ENCODE measurements at regions not wholly inside any gene's neighbourhood (a gene's known extent, or its start where the extent isn't known, plus 50 kb on each side); places are given as distances from the start of the nearest gene placed in this dataset.

GRCh38 chr12:46461459-46461858 is 88.9 kb upstream of the SLC38A2 start:
- no peak for DNase-seq

DNA sequence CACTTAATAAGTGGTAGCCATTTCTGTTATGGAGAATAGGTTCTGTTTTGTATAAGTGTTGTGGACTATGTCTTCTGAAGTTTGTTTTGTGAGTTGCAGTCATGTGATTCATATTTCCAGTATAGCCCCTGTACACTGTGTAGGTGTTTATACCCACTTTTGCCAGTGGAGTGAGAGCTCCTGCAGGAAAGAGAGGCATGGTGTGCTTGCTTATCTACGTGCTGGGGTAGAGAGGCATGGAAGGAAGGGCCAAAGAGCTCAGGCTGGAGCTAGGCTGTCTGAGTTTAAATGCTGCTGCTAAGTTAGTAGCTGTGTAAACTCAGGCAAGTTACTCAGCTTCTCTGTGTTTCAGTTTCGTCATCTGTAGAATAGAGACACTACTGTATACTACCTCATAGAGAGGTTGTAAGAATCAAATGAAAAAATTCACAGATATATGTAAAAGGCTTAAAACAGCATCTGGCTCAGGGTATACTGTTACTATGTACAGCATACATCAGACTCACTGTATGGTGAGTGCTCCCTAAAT is 88.2 kb upstream of the SLC38A2 start:
- no peak for DNase-seq

GRCh38 chr12:46459861-46460545 is 87.4 kb upstream of the SLC38A2 start:
- DNase-seq, result no peak

DNA sequence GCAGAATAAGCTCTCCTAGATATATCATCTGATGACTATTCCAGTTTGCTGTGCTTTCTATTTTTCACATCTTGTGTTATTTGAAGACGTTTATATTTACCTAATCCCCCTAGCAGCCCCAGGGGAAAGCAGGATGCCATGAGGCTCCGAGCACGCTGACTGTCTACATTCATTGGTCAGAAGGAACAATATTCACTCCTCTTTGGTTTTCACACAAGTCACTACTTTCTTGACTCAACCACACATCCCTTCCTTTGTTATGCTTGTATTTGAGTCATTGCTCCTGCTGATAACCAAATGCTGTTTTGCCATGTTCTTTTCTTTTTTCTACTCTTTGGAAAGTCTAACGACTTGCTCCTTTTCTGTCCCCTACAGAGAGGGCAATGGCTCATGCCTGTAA is 86.5 kb upstream of the SLC38A2 start:
- peak; percentile 88 for DNase-seq

- no peak for DNase-seq
These were observed 86.0 kb upstream of the SLC38A2 start for GRCh38 chr12:46458500-46459102.

GRCh38 chr12:46457958-46458357 is 85.4 kb upstream of the SLC38A2 start:
- DNase-seq, result no peak

DNA sequence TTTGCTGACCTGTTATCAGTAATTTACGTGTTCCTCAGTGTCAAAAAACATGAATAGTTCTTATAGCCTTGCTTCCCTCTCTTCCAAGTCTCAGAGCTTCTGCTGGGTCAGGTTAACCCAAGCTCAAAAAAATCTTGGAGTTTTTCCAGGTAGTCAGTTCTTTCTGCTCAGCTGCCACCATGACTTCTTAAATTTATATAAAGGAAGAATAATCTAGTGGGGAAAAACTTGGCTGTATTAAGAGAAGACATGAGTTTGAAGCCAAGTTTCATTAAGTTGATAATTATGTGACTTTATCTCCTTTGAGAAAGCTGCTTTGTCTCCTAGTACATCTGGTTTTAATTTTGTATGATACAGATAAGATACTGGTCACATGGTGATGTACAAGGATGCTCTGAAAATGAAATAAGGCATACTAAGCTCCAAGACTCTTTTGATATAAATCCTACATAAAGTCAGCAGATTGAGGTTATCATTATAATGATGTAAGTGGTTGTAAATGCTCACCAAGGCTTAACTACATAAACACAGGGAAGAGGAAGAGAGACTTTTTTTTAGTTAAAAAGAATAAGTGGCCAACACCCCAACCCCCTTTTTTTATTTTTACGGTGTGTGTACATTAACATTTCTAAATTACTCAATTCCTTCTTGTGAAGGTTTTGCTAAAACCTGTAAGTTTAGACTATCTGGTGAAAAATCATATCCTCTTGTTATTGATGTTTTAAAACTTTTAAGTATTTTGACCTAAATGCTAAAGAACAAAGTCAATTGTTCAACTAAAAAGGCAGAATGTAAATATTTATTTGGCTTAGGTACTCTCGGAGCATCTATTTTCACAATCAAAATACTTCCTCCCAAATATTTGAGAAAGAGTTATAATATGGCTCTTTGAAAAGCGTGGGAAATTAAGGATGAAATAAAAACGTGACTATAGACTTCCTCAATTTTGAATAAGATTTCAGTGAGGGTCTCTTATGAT is 84.1 kb upstream of the SLC38A2 start:
- DNase-seq, result peak; percentile 62

DNA sequence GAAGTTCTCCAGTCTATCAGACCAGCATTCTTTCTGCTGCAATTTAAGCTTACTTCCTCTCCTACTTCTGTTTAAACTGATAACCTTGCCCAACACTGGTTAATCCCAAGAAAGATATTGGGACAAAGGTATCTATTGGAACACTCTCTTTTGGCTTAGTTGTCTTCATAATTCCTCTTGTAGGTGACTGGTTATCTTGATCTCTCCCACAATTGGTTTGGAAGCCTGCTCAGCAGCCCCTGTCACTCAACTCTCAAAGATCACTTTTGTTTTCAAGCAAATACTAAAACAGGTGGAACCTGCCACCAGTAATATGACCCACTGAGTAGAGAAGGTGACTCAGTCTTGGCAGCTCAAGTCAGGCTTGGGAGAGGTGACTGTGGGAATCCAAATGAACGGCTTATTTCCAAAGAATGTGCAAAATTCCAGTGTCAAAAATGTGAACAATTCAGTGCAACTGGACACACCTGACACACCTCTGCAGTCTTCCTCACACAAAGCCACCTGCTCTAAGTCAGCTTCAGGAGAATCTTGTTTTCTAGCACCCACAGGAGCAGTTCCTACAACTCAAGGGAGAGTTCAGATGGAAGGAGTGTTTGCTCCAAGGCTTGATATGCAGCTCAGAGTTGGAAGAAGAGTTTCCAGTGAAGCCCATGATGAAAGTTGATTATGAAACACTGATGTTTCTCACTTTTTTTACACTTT is 83.2 kb upstream of the SLC38A2 start:
- no peak for DNase-seq

GRCh38 chr12:46454981-46455380 is 82.4 kb upstream of the SLC38A2 start:
- DNase-seq, result no peak

GRCh38 chr12:46453428-46453827 is 80.9 kb upstream of the SLC38A2 start:
- no peak for DNase-seq

DNA sequence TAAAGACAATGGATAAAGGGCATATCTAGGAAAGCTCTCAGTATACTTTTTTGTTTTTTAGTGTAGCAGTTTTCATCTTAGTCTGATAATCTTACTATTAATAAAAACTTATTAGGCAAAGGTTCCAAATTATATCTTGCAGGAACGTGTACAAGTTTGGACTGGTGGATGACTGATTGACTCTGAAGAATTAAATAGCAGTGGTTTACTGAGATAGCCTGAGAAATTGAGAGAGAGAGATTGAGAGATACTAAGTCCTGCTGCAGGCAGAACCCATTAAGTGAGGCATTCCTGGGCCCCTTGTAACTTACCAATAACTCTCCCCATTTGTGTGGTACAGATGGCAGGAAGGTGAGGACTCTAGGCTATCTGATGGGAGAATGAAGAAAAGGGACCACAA is 80.2 kb upstream of the SLC38A2 start:
- DNase-seq, result no peak

- DNase-seq, result peak; percentile 52
These were observed 79.6 kb upstream of the SLC38A2 start for GRCh38 chr12:46452061-46452615.

- no peak for DNase-seq
These were observed 78.9 kb upstream of the SLC38A2 start for GRCh38 chr12:46451276-46452021.

GRCh38 chr12:46450279-46450748 is 77.7 kb upstream of the SLC38A2 start:
- DNase-seq, result no peak

DNA sequence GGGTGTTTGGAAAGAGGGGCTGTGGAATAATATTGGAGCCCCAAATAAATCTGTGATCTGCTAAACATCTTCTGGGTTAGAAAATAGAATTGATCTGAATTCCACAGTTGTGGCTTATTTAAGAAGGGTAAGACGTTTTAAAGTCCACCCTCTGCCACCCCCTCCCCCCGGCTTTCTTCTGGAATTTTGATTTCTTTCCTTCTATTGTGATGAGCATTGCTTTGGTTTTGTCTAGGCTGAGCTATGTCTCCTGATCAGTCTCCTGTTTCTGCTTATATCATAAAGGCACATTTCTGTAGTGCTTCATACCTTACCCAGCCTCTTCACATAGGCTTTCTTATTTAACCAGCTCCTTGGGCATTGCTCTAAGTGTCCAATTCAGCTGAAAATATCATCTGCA is 77.3 kb upstream of the SLC38A2 start:
- no peak for DNase-seq

DNA sequence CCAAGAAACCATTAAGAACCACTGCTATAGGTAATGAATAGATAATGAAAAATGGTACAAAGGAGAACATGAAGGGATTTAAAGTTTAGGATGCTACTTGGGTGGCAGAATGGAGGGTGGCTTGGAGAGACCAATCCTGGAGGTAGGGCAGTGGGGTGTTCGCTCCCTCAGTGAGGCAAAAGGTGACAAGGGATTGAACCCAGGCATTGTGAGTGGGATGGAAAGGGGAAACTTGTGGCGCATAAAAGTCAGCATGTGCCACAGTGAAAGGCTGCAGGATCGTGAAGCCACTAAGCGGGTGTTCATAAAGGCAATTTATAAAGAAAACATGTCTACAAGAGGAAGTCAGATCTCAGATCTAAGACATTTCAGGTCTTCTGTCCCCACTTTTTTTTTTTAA is 76.7 kb upstream of the SLC38A2 start:
- DNase-seq, result no peak

DNA sequence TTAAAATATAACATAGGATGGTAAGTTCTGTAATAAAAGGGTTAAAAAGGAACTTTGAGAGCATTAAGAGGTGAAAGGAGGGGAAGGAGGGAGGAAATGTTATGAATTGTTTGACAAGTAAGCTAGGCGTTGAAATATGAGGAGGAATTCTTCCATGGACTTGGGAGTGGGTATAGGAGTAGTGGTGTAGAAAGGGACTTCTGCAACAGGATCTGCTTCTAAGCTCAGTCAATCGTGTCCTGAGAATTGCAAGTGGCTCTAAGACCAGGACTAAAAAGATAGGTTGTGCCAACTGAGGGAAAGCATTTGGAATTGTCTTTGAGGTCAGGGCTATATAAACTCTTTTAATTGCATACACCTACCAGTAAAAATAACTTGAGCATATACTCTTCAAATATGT is 74.1 kb upstream of the SLC38A2 start:
- DNase-seq, result no peak

GRCh38 chr12:46445551-46446235 is 73.1 kb upstream of the SLC38A2 start:
- no peak for DNase-seq

GRCh38 chr12:46445093-46445492 is 72.5 kb upstream of the SLC38A2 start:
- DNase-seq, result no peak

GRCh38 chr12:46443594-46444263 is 71.2 kb upstream of the SLC38A2 start:
- no peak for DNase-seq
